ENCODE measurements at regions not wholly inside any gene's neighbourhood (a gene's known extent, or its start where the extent isn't known, plus 50 kb on each side); places are given as distances from the start of the nearest gene placed in this dataset.
"Not testable (repeated sequence)": the region's sequence is repeated elsewhere in the genome, so short reads cannot be mapped to it uniquely, and the experiment has no call there.

GRCh38 chr2:57204364-57204763 is 842.2 kb upstream of the VRK2 start:
- Mint-ChIP-seq H3K4me3 (no peak overlapping the region), H3K36me3 (no peaks in the 10 kb centered on the region), H3K27me3 (no peaks in the 10 kb centered on the region), H3K4me1 (no peaks in the 10 kb centered on the region), H3K27ac (no peak overlapping the region), H3K9me3 (peaks cover 2% of the 10 kb centered on the region)
- ATAC-seq (ENCODE audit: low read depth) (no peak), DNase-seq (ENCODE audit: low spot score in 2 of 2) (no peak)

DNA sequence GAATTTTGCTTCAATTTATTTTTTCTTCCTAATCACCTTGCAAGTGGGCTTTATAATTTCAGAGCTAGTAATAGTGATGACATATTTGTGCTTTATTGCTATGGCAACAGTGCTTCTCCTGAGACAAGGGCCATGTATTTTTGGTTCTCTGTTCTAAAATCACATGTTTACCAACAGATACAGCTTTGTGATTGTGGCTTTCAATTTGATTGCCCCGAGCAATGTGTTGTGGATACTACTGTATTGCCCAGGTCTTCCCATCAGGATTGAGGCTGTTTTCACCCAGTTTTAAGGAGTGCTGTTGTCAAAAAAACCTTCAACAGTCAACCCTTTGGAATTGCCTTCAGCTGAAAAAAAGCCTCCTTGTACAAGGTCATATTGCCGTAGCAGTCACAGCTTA is 841.4 kb upstream of the VRK2 start:
- no peaks in the 10 kb centered on the region for H3K36me3 Mint-ChIP-seq
- ATAC-seq (ENCODE audit: low read depth) = no peak
- H3K4me3 Mint-ChIP-seq = no peak overlapping the region
- H3K4me1 Mint-ChIP-seq = no peaks in the 10 kb centered on the region
- peaks cover 2% of the 10 kb centered on the region for H3K9me3 Mint-ChIP-seq
- H3K27me3 Mint-ChIP-seq = no peaks in the 10 kb centered on the region
- no peak overlapping the region for H3K27ac Mint-ChIP-seq
- DNase-seq (ENCODE audit: low spot score in 2 of 2) = no peak

- Mint-ChIP-seq H3K4me1 (no peaks in the 10 kb centered on the region), H3K9me3 (peaks cover 2% of the 10 kb centered on the region), H3K27ac (no peak overlapping the region), H3K36me3 (no peaks in the 10 kb centered on the region), H3K27me3 (no peaks in the 10 kb centered on the region), H3K4me3 (no peak overlapping the region)
- DNase-seq (ENCODE audit: low spot score in 2 of 2) (no peak), ATAC-seq (ENCODE audit: low read depth) (no peak)
Measured at GRCh38 chr2:57207191-57207590, 839.4 kb upstream of the VRK2 start.

DNA sequence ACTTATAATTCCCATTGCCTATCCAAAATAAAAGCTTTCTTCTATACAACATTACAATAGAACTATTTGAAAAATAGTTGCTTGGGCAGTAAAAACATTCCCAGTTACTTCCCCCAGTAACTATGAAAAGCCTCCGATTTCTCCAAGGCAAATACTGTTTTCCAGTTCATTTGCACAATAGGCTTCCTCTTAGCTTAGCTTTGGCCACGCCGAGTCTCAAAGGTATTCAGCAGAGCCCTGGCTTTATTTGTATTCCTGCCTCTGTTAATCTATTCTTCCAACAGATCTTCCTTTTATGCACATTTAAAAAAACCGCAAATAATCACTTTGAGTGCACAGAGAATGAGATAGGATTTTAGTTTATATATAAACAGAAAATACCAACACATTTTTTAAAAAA is 836.8 kb upstream of the VRK2 start:
- no peaks in the 10 kb centered on the region for H3K4me1 Mint-ChIP-seq
- H3K27me3 Mint-ChIP-seq = no peaks in the 10 kb centered on the region
- ATAC-seq (ENCODE audit: low read depth) = no peak
- H3K36me3 Mint-ChIP-seq = no peaks in the 10 kb centered on the region
- DNase-seq (ENCODE audit: low spot score in 2 of 2) = no peak
- no peak overlapping the region for H3K27ac Mint-ChIP-seq
- no peak overlapping the region for H3K4me3 Mint-ChIP-seq
- peaks cover 5% of the 10 kb centered on the region for H3K9me3 Mint-ChIP-seq

DNA sequence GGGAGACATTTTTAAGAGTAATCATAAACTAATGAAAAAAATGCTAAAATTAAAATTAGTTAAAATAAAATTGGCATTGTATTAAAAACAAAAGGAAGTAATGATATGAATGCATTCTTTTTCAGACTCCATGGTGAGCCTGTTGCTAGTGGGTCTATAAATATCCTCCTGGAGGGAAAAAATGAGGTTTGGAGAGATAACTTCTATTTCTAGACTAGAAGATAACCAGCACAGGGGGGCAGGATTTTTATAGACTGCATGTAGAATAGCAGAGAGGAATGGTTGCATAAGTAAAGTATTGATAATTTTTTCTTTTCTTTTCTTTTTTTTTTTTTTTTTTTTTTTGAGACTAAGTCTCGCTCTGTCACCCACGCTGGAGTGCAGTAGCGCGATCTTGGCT is 835.8 kb upstream of the VRK2 start:
- ATAC-seq (ENCODE audit: low read depth) = no peak
- DNase-seq (ENCODE audit: low spot score in 2 of 2) = no peak
- Mint-ChIP-seq H3K27ac (no peak overlapping the region), H3K27me3 (no peaks in the 10 kb centered on the region), H3K9me3 (peaks cover 5% of the 10 kb centered on the region), H3K4me1 (no peaks in the 10 kb centered on the region), H3K4me3 (no peak overlapping the region), H3K36me3 (no peaks in the 10 kb centered on the region)

DNA sequence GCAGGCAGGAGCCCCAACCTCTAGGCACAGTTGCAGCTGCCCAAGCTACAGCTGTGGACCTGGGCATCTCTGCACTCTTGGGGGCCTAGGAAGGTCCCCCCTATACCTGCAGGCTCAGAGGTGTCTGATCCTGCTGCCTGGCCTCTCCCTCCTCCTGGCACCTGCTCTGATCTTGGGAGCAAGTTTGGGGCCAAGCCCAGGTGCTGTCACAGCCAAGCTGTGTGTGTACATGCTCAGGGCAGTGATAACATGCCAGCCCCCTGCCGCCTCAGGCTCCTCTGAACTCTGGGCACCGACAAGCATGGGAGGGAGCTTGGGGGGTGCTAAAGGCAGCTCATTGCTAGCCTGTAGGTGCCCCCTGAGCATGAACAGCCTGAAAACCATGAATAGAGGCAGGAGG is 829.6 kb upstream of the VRK2 start:
- Mint-ChIP-seq H3K27me3 (no peaks in the 10 kb centered on the region), H3K36me3 (no peaks in the 10 kb centered on the region), H3K4me3 (no peak overlapping the region), H3K9me3 (peaks cover 12% of the 10 kb centered on the region), H3K27ac (no peak overlapping the region), H3K4me1 (no peaks in the 10 kb centered on the region)
- ATAC-seq (ENCODE audit: low read depth) = no peak
- DNase-seq (ENCODE audit: low spot score in 2 of 2) = no peak

GRCh38 chr2:57218206-57218605 is 828.4 kb upstream of the VRK2 start:
- no peaks in the 10 kb centered on the region for H3K4me1 Mint-ChIP-seq
- ATAC-seq (ENCODE audit: low read depth) (no peak), DNase-seq (ENCODE audit: low spot score in 2 of 2) (no peak)
- H3K27ac Mint-ChIP-seq = no peak overlapping the region
- peaks cover 9% of the 10 kb centered on the region for H3K9me3 Mint-ChIP-seq
- no peaks in the 10 kb centered on the region for H3K27me3 Mint-ChIP-seq
- no peaks in the 10 kb centered on the region for H3K36me3 Mint-ChIP-seq
- no peak overlapping the region for H3K4me3 Mint-ChIP-seq

DNA sequence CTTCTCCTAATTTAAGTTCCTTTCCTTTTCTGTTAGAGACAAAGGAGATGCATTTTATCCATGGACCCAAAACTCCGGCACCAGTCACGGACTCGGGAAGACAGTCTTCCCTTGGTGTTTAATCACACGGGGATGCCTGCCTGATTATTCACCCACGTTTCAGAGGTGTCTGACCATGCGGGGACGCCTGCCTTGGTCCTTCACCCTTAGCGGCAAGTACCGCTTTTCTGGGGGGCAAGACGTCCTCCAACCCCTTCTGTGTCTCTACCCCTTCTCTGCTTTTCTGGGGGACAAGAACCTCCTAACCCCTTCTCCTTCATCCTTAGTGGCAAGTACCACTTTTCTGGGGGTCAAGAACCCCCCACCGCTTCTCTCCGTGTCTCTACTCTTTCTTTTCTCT is 816.9 kb upstream of the VRK2 start:
- not testable (repeated sequence) for ATAC-seq (ENCODE audit: low read depth); H3K4me3 Mint-ChIP-seq; DNase-seq (ENCODE audit: low spot score in 2 of 2); H3K9me3 Mint-ChIP-seq; H3K36me3 Mint-ChIP-seq; H3K27ac Mint-ChIP-seq; H3K27me3 Mint-ChIP-seq; H3K4me1 Mint-ChIP-seq

- not testable (repeated sequence) for ATAC-seq (ENCODE audit: low read depth); H3K4me1 Mint-ChIP-seq; H3K9me3 Mint-ChIP-seq; H3K4me3 Mint-ChIP-seq; H3K36me3 Mint-ChIP-seq; H3K27me3 Mint-ChIP-seq; DNase-seq (ENCODE audit: low spot score in 2 of 2); H3K27ac Mint-ChIP-seq
Measured at GRCh38 chr2:57232341-57232740, 814.3 kb upstream of the VRK2 start.

DNA sequence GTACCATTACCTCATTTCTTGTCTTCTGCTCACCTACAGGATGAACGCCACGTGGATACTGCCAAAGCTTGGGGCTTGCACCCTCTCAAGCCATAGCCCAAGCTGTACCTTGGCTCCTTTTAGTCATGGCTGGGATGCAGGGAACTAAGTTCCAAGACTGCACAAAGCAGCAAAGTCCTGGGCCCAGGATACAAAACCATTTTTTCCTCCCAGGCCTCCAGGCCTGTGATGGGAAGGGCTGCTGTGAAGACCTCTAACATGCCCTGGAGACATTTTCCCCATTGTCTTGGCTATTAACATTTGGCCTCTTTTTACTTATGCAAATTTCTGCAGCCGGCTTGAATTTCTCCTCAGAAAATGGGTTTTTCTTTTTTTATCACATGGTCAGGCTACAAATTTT is 795.1 kb upstream of the VRK2 start:
- not testable (repeated sequence) for H3K27me3 Mint-ChIP-seq; DNase-seq (ENCODE audit: low spot score in 2 of 2); H3K4me3 Mint-ChIP-seq; H3K4me1 Mint-ChIP-seq; H3K27ac Mint-ChIP-seq; ATAC-seq (ENCODE audit: low read depth); H3K36me3 Mint-ChIP-seq
- H3K9me3 Mint-ChIP-seq = peaks cover 24% of the 10 kb centered on the region

GRCh38 chr2:57276408-57276807 is 770.2 kb upstream of the VRK2 start:
- H3K27me3 Mint-ChIP-seq, H3K4me1 Mint-ChIP-seq: not testable (repeated sequence)
- H3K9me3 Mint-ChIP-seq = peaks cover 17% of the 10 kb centered on the region

GRCh38 chr2:57278451-57278850 is 768.2 kb upstream of the VRK2 start:
- H3K4me1 Mint-ChIP-seq = no peaks in the 10 kb centered on the region

More at GRCh38 chr2:57276408-57276807, 770.2 kb upstream of the VRK2 start:
- DNase-seq (ENCODE audit: low spot score in 2 of 2); ATAC-seq (ENCODE audit: low read depth); H3K4me3 Mint-ChIP-seq; H3K27ac Mint-ChIP-seq; H3K36me3 Mint-ChIP-seq: not testable (repeated sequence)

DNA sequence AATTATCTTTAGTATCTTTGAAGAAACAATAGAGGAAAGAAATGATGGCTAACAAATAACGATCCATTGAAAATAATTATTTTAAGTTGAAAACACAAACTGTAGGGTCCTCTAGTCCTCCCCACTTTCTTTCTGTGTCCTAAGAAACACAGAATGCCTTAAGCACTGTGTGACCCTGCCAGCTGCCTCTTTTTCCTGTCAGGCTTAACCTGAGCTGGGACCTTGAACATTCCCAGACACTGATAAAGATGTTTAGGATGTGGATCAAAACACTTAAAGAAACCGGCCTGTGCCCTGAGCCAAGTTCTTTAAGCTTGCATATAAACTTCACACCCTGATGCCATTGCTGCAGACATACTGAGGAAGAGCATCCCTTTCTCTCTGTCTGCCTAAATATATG is 755.4 kb upstream of the VRK2 start:
- H3K4me1 Mint-ChIP-seq = no peaks in the 10 kb centered on the region
- no peak overlapping the region for H3K4me3 Mint-ChIP-seq

More at GRCh38 chr2:57278451-57278850, 768.2 kb upstream of the VRK2 start:
- DNase-seq (ENCODE audit: low spot score in 2 of 2) (no peak), ATAC-seq (ENCODE audit: low read depth) (no peak)
- H3K4me3 Mint-ChIP-seq = no peak overlapping the region
- H3K27me3 Mint-ChIP-seq = no peaks in the 10 kb centered on the region
- H3K9me3 Mint-ChIP-seq = peaks cover 21% of the 10 kb centered on the region
- no peak overlapping the region for H3K27ac Mint-ChIP-seq
- H3K36me3 Mint-ChIP-seq = peaks cover 14% of the 10 kb centered on the region

GRCh38 chr2:57296795-57297517 is 749.6 kb upstream of the VRK2 start:
- ATAC-seq (ENCODE audit: low read depth) = no peak
- DNase-seq (ENCODE audit: low spot score in 2 of 2) = no peak
- H3K36me3 Mint-ChIP-seq = peaks cover 6% of the 10 kb centered on the region
- no peaks in the 10 kb centered on the region for H3K4me1 Mint-ChIP-seq
- H3K9me3 Mint-ChIP-seq = no peaks in the 10 kb centered on the region
- H3K4me3 Mint-ChIP-seq = no peak overlapping the region
- no peak overlapping the region for H3K27ac Mint-ChIP-seq
- no peaks in the 10 kb centered on the region for H3K27me3 Mint-ChIP-seq

More for the DNA sequence above, 755.4 kb upstream of the VRK2 start:
- DNase-seq (ENCODE audit: low spot score in 2 of 2) (no peak), ATAC-seq (ENCODE audit: low read depth) (no peak)
- no peaks in the 10 kb centered on the region for H3K27me3 Mint-ChIP-seq
- H3K36me3 Mint-ChIP-seq = peaks cover 2% of the 10 kb centered on the region
- H3K27ac Mint-ChIP-seq = no peak overlapping the region
- peaks cover 1% of the 10 kb centered on the region for H3K9me3 Mint-ChIP-seq

DNA sequence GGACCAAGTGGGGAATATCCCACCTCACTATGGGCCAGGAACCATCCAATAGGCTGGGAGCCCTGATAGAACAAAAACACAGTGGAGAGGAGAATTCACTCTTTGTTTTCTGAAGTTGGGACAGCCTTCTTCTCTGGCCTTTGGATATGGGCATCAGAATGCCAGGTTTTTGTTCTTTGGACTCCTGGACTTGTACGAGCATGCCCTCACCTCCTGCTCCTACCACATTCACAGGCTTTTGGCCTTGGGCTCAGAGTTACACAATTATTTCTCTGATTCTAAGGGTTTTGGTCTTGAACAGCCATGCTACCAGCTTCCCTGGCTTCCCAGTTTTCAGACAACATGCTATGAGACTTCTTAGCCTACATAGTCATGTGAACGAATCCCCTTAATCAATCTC is 732.9 kb upstream of the VRK2 start:
- Mint-ChIP-seq H3K4me1 (no peaks in the 10 kb centered on the region), H3K27me3 (no peaks in the 10 kb centered on the region), H3K36me3 (peaks cover 7% of the 10 kb centered on the region), H3K9me3 (no peaks in the 10 kb centered on the region), H3K27ac (no peak overlapping the region), H3K4me3 (no peak overlapping the region)
- ATAC-seq (ENCODE audit: low read depth) (no peak), DNase-seq (ENCODE audit: low spot score in 2 of 2) (no peak)

Measured in memory B cell (primary cell).